NCI-H128 (cell line): ENCODE measurements at regions not wholly inside any gene's neighbourhood (a gene's known extent, or its start where the extent isn't known, plus 50 kb on each side); places are given as distances from the start of the nearest gene placed in this dataset.

Source experiments
- DNase-seq: peaks from one replicate; lab custom pipeline; 2025; ENCODE audit not compliant: unreplicated experiment; lab: John Stamatoyannopoulos, UW

GRCh38 chr2:111219285-111219684 is 98.6 kb downstream of the BCL2L11 start:
- DNase-seq, result no peak

GRCh38 chr2:111219734-111220505 is 99.2 kb downstream of the BCL2L11 start:
- no peak for DNase-seq

GRCh38 chr2:111220962-111221361 is 100.2 kb downstream of the BCL2L11 start:
- no peak for DNase-seq

- DNase-seq, result peak; percentile 50
These were observed 101.0 kb downstream of the BCL2L11 start for GRCh38 chr2:111221701-111222100.

DNA sequence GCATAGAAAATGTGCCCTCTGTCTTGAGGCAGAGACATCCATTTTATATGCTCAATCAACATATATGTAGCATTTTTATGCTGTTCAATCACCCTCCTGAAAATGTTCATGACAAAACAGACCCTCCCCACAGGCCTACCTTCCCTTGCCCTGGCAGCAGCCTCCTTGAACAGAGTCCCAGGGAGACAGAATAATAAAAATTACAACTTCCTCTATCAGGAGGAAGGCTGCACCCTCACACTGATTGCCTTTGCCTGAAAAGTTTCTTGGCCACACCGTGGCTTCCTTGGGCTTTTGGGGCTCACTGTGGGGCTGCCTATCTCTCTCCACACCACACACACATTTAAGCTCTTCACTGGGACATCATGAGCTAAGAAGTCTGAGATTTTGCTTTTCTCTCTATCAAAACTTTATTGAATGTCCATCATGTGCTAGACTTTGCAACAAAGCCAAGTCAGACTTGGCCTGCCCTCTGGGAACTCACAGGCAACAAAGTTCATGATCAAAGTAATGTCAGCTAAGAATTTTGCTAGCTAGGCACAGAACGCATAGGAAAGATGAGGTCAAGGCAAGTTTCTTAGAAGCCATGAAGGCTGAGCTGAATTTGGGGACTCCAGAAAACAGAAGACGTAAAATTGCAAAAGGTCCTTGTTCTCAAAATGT is 101.6 kb downstream of the BCL2L11 start:
- DNase-seq, result no peak

- no peak for DNase-seq
These were observed 105.1 kb downstream of the BCL2L11 start for GRCh38 chr2:111225856-111226255.

- no peak for DNase-seq
These were observed 106.4 kb downstream of the BCL2L11 start for GRCh38 chr2:111226876-111227700.

GRCh38 chr2:111227716-111228141 is 107.0 kb downstream of the BCL2L11 start:
- DNase-seq, result no peak

DNA sequence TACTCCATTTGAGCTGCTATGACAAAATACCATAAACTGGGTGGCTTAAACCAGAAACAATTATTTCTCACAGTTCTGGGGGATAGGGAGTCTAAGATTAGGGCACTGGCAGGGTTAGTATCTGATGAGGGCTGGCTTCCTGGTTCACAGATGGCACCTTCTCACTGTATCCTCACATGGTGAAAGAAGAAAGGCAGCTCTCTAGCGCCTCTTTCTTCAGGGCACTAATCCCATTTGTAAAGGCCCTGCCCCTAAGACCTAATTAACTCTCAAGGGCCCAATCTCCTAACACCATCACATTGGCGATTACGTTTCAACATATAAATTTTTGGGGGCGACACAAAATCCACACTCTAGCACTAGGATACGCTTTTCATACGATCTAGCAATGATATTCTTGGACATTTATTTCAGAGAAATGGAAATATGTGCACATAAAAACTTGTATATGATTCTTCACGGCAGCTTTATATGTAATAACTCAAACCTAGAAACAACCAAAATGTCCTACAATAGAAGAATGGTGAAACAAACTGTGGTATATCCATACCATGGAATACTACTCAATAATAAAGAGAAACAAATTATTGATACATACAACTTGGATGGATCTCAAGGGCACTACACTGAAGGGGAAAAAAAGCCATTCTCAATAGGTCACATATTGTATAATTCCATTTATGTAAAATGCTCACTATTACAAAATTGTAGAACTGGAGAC is 111.0 kb downstream of the BCL2L11 start:
- no peak for DNase-seq

GRCh38 chr2:111235192-111236015 is 114.7 kb downstream of the BCL2L11 start:
- DNase-seq, result no peak

GRCh38 chr2:111236025-111236424 is 115.3 kb downstream of the BCL2L11 start:
- DNase-seq, result no peak

GRCh38 chr2:111238296-111238695 is 117.6 kb downstream of the BCL2L11 start:
- no peak for DNase-seq

GRCh38 chr2:111239107-111239506 is 118.4 kb downstream of the BCL2L11 start:
- DNase-seq, result no peak

DNA sequence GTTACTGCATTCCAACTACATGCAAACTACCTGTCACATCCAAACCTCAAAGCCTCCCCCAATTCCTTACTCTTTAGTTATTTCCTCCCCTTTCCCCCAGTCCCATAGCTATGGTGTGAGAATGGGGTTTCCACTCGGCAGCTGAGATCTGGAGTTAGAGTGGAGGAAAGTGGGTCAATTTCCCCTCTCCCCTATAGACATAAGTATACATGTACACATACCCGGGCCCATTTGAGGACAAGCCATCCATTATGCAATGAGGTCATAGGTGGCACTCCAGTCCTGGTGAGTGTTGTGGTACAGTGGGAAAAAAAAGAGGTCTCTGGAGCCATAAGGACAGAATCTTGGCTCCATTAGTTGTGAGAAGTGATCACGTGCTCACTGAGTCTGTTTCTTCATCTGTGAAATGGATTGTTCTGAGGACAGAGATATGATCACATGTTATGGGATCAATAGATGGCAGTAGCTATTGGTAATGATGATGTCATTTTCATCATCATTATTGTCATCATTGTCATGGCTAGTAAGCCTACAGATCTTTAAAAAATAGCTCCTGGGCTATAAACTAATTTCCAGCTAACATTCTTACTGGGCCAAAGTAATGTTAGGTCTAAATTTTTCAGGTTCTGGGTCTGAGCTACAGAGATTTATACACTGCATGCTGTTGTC is 119.0 kb downstream of the BCL2L11 start:
- DNase-seq, result no peak

GRCh38 chr2:111243295-111243694 is 122.6 kb downstream of the BCL2L11 start:
- no peak for DNase-seq

GRCh38 chr2:111244864-111245263 is 124.2 kb downstream of the BCL2L11 start:
- DNase-seq, result no peak

GRCh38 chr2:111246620-111247061 is 125.9 kb downstream of the BCL2L11 start:
- no peak for DNase-seq

GRCh38 chr2:111247491-111247890 is 126.8 kb downstream of the BCL2L11 start:
- no peak for DNase-seq

GRCh38 chr2:111249806-111250205 is 129.1 kb downstream of the BCL2L11 start:
- DNase-seq, result no peak
